ENCODE measurements at regions not wholly inside any gene's neighbourhood (a gene's known extent, or its start where the extent isn't known, plus 50 kb on each side); places are given as distances from the start of the nearest gene placed in this dataset.

GRCh38 chrX:26352891-26353430 is 137.0 kb downstream of the MAGEB5 start:
- DNase-seq (ENCODE audit: low spot score), result no peak
- no peak for ATAC-seq

More at GRCh38 chrX:26352891-26353430, 137.0 kb downstream of the MAGEB5 start:
- H3K36me3 Mint-ChIP-seq (ENCODE audit: low read depth), result no peaks in the 10 kb centered on the region
- no peak overlapping the region for H3K27ac Mint-ChIP-seq
- Histone ChIP-seq H3K79me2 (replicated peaks; ENCODE audit: insufficient read depth) (no peaks in the 10 kb centered on the region), H3K4me1 (ENCODE audit: insufficient read depth) (no peaks in the 10 kb centered on the region), H3K27ac (ENCODE audit: low read depth) (no peak overlapping the region), H4K20me1 (replicated peaks; ENCODE audit: insufficient read depth) (no peaks in the 10 kb centered on the region), H3K4me2 (no peak overlapping the region), H2AFZ (no peak overlapping the region), H3K9me2 (ENCODE audit: insufficient read depth) (no peaks in the 10 kb centered on the region), H3K36me3 (ENCODE audit: insufficient read depth) (no peaks in the 10 kb centered on the region), H3K4me3 (no peak overlapping the region), H3K27me3 (ENCODE audit: insufficient read depth) (no peaks in the 10 kb centered on the region), H3F3A (replicated peaks; ENCODE audit: low read depth) (no peaks in the 10 kb centered on the region)
- no peak overlapping the region for H3K4me3 Mint-ChIP-seq
- no peaks in the 10 kb centered on the region for H3K27me3 Mint-ChIP-seq (ENCODE audit: insufficient read depth, low read depth, poor library complexity)
- TF ChIP-seq ZNF331 (CRISPR knock-in tag; IDR thresholded peaks at IDR 0.05; ENCODE audit: low read depth), result no peak
- TF ChIP-seq REST (IDR thresholded peaks at IDR 0.05; ENCODE audit: unreplicated experiment), result no peak
- TF ChIP-seq, protein P1, sequence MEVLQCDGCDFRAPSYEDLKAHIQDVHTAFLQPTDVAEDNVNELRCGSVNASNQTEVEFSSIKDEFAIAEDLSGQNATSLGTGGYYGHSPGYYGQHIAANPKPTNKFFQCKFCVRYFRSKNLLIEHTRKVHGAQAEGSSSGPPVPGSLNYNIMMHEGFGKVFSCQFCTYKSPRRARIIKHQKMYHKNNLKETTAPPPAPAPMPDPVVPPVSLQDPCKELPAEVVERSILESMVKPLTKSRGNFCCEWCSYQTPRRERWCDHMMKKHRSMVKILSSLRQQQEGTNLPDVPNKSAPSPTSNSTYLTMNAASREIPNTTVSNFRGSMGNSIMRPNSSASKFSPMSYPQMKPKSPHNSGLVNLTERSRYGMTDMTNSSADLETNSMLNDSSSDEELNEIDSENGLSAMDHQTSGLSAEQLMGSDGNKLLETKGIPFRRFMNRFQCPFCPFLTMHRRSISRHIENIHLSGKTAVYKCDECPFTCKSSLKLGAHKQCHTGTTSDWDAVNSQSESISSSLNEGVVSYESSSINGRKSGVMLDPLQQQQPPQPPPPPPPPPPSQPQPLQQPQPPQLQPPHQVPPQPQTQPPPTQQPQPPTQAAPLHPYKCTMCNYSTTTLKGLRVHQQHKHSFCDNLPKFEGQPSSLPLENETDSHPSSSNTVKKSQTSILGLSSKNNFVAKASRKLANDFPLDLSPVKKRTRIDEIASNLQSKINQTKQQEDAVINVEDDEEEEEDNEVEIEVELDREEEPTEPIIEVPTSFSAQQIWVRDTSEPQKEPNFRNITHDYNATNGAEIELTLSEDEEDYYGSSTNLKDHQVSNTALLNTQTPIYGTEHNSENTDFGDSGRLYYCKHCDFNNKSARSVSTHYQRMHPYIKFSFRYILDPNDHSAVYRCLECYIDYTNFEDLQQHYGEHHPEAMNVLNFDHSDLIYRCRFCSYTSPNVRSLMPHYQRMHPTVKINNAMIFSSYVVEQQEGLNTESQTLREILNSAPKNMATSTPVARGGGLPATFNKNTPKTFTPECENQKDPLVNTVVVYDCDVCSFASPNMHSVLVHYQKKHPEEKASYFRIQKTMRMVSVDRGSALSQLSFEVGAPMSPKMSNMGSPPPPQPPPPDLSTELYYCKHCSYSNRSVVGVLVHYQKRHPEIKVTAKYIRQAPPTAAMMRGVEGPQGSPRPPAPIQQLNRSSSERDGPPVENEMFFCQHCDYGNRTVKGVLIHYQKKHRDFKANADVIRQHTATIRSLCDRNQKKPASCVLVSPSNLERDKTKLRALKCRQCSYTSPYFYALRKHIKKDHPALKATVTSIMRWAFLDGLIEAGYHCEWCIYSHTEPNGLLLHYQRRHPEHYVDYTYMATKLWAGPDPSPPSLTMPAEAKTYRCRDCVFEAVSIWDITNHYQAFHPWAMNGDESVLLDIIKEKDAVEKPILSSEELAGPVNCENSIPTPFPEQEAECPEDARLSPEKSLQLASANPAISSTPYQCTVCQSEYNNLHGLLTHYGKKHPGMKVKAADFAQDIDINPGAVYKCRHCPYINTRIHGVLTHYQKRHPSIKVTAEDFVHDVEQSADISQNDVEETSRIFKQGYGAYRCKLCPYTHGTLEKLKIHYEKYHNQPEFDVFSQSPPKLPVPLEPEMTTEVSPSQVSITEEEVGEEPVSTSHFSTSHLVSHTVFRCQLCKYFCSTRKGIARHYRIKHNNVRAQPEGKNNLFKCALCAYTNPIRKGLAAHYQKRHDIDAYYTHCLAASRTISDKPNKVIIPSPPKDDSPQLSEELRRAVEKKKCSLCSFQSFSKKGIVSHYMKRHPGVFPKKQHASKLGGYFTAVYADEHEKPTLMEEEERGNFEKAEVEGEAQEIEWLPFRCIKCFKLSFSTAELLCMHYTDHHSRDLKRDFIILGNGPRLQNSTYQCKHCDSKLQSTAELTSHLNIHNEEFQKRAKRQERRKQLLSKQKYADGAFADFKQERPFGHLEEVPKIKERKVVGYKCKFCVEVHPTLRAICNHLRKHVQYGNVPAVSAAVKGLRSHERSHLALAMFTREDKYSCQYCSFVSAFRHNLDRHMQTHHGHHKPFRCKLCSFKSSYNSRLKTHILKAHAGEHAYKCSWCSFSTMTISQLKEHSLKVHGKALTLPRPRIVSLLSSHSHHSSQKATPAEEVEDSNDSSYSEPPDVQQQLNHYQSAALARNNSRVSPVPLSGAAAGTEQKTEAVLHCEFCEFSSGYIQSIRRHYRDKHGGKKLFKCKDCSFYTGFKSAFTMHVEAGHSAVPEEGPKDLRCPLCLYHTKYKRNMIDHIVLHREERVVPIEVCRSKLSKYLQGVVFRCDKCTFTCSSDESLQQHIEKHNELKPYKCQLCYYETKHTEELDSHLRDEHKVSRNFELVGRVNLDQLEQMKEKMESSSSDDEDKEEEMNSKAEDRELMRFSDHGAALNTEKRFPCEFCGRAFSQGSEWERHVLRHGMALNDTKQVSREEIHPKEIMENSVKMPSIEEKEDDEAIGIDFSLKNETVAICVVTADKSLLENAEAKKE (CRISPR knock-in tag; IDR thresholded peaks at IDR 0.05), result no peak
- TF ChIP-seq NANOG (IDR thresholded peaks at IDR 0.05; ENCODE audit: borderline replicate concordance), result no peak
- TF ChIP-seq CREB1 (CRISPR knock-in tag; IDR thresholded peaks at IDR 0.05; ENCODE audit: low read depth), result no peak
- no peak for TF ChIP-seq ZNF114 (CRISPR knock-in tag; IDR thresholded peaks at IDR 0.05)
- TF ChIP-seq STAT1 (IDR thresholded peaks at IDR 0.05; ENCODE audit: unreplicated experiment), result no peak
- no peak for TF ChIP-seq POLR2AphosphoS5 (IDR thresholded peaks at IDR 0.05; ENCODE audit: low read depth)
- H3K9me3 Mint-ChIP-seq, result no peaks in the 10 kb centered on the region; the same call in 2 of the 3 replicates
- H3K4me1 Mint-ChIP-seq, result no peaks in the 10 kb centered on the region

All from GM23338 (cell line).